Tibial artery (tissue), 4 donors: ENCODE measurements at regions not wholly inside any gene's neighbourhood (a gene's known extent, or its start where the extent isn't known, plus 50 kb on each side); places are given as distances from the start of the nearest gene placed in this dataset.
"Not testable (repeated sequence)": the region's sequence is repeated elsewhere in the genome, so short reads cannot be mapped to it uniquely, and the experiment has no call there.

Experiments used
- DNase-seq, 2 donors: peaks; one replicate each; pipeline ENCODE4 v3.0.0-alpha.2; 2019
- H3K27ac ChIP-seq, 2 donors: fragments of 200-600 bp; sonication (generic) in 1 of 2; 1 replicate in 1 of 2; 2 replicates in 1 of 2; pipeline ENCODE4 v1.5.1; 2018 to 2019; ENCODE audit warnings: mild to moderate bottlenecking in 1 of 2
- H3K27me3 ChIP-seq, 2 donors: fragments of 200-600 bp; sonication (generic) in 1 of 2; one replicate each; pipeline versions ENCODE4 v1.5.1 to v1.6.0; 2016 to 2019
- H3K36me3 ChIP-seq, 3 donors: fragments of 200-600 bp; sonication (generic) in 2 of 3; one replicate each; pipeline ENCODE4 v1.5.1; 2016 to 2019; ENCODE audit warnings: mild to moderate bottlenecking in 2 of 3
- H3K4me1 ChIP-seq, 4 donors: fragments of 200-600 bp; sonication (generic) in 2 of 4; 1 replicate in 3 of 4; 2 replicates in 1 of 4; pipeline ENCODE4 v1.5.1; 2016 to 2019
- H3K4me3 ChIP-seq, 2 donors: fragments of 200-600 bp; sonication (generic) in 1 of 2; 1 replicate in 1 of 2; 2 replicates in 1 of 2; pipeline ENCODE4 v1.5.1; 2018 to 2019; ENCODE audit warnings: mild to moderate bottlenecking in 2 of 2
- H3K9me3 ChIP-seq, 3 donors: fragments of 200-600 bp; sonication (generic) in 1 of 3; one replicate each; pipeline ENCODE4 v1.5.1; 2016 to 2019
- CTCF ChIP-seq, 2 experiments: fragments of 200-600 bp in 1 of 2; fragments of 450-650 bp in 1 of 2; IDR thresholded peaks; one replicate each; pipeline ENCODE4 v1.5.1; 2017 to 2019; ENCODE audit warnings: antibody characterized with exemption in 2 of 2, mild to moderate bottlenecking in 1 of 2, moderate library complexity in 1 of 2
- intact Hi-C: fragments of 100-400 bp; cut with DNase I; formaldehyde crosslinking; loops from one replicate; pipeline ENCODE4 v1.15.0; 2023; ENCODE audit warnings: low total_unique reads

DNA sequence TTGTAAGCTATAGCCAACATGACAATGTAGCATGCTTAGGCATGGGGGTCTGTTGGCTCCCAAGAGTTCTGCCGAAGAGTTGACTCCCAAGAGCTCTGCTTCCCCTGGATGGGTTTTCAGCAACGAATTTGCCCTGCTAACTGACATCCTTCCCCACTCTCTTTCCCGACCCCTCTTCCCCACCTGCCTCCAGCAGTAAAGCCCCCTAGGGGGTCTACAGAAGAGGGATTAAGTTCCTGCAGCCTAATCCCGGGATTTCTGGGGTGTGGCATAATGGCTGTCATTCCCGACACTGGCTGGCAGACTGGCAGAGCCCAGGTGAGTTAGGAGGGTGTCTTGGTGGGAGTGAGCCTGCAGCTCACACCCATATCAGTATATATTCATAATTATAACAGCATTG, 121.0 kb upstream of the ZNF184 start:
- TF ChIP-seq CTCF (IDR thresholded peaks at IDR 0.05): no peak
- intact Hi-C loops: no loop called here
- Histone ChIP-seq H3K9me3 (no peaks in the 10 kb centered on the region), H3K27me3 (peaks cover 0 to 51% of the 10 kb centered on the region in 2 donors), H3K4me1 (peaks cover 0 to 12% (median 4%) of the 10 kb centered on the region in 4 donors), H3K27ac (no peak overlapping the region), H3K36me3 (no peaks in the 10 kb centered on the region), H3K4me3 (no peak overlapping the region)
- DNase-seq: no peak

GRCh38 chr6:27593200-27593818, 120.4 kb upstream of the ZNF184 start:
- H3K27ac ChIP-seq: no peak overlapping the region
- peaks cover 0 to 53% of the 10 kb centered on the region in 2 donors for H3K27me3 ChIP-seq
- DNase-seq: no peak
- TF ChIP-seq CTCF (IDR thresholded peaks at IDR 0.05): no peak
- H3K4me1 ChIP-seq: peaks cover 0 to 12% (median 4%) of the 10 kb centered on the region in 4 donors
- no peaks in the 10 kb centered on the region for H3K9me3 ChIP-seq
- no peaks in the 10 kb centered on the region for H3K36me3 ChIP-seq
- intact Hi-C loops: no loop called here
- H3K4me3 ChIP-seq: no peak overlapping the region

DNA sequence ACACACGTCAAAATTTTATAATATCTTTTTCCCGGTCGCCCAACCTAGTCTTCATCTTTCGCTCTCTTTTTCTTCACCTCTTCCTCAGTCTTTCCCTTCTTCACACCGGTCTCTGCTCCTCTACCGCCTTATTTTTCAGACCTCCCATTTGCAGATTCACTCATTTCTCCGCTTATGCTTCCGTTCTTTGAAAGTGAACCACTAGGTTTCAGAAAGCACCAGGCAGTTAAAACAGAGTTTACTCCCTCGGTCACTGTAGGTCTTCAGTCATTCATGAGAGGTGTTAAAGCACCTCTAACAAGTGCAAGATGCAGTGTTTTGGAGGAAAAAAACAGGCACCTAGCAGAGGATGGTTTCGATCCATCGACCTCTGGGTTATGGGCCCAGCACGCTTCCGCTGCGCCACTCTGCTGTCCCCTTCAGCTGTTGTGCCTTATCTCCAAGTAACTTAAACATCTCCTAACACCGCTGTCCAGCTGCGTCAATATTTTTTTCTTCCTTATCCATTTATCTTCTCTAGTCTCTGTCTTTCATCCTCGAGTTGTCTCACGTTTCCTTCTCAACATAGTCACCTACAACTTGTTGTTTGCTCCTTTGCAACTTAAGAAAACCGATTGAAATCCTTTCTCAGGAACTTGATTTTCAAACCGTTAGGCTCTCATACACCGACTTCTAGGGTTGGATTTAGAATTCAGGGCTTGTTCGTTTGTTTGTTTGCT, 119.7 kb upstream of the ZNF184 start:
- intact Hi-C loops: no loop called here
- H3K27ac ChIP-seq: no peak overlapping the region
- DNase-seq: no peak
- H3K4me1 ChIP-seq: peaks cover 0 to 12% (median 4%) of the 10 kb centered on the region in 4 donors
- TF ChIP-seq CTCF (IDR thresholded peaks at IDR 0.05): no peak
- H3K36me3 ChIP-seq: no peaks in the 10 kb centered on the region
- H3K9me3 ChIP-seq: no peaks in the 10 kb centered on the region
- no peak overlapping the region for H3K4me3 ChIP-seq
- H3K27me3 ChIP-seq: peaks cover 0 to 49% of the 10 kb centered on the region in 2 donors

DNA sequence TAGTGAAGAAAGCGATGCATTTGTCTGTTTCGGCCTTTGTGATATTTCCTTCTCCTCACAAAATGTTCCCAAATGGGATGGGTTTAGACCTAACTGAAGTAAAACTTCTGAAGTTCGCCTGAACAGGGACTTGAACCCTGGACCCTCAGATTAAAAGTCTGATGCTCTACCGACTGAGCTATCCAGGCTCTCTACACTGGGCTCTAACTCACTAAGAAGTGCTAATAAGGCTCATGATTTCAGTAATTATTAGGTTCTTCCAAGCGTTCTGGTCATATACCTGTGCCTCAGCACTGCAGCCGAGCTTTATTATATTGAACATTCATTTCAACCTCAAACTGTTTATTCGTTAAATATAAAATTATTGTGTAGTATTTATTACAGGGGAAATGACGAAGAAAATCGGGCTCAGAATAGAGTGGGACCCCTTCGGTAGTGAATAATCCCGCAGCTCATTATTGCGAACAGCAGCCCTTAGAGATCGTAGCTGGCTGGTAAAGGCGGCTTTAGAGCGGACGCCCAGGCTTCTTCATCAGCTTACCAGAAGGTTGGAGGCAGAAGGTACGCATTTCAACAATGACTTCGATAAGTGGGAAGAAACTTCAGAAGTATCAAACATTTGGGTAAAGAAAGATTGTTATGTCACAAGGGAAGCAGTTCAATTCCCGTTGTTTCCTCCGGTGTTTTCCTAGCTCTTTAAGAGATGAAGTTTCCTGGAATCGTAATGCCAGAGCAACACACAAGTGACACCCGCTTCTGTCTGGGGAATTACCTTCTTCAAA, 119.0 kb upstream of the ZNF184 start:
- H3K27ac ChIP-seq: no peak overlapping the region
- H3K4me1 ChIP-seq: peaks cover 0 to 12% (median 4%) of the 10 kb centered on the region in 4 donors
- no peaks in the 10 kb centered on the region for H3K36me3 ChIP-seq
- intact Hi-C loops: no loop called here
- no peaks in the 10 kb centered on the region for H3K9me3 ChIP-seq
- H3K27me3 ChIP-seq: peaks cover 0 to 45% of the 10 kb centered on the region in 2 donors
- TF ChIP-seq CTCF (IDR thresholded peaks at IDR 0.05): no peak
- no peak for DNase-seq
- no peak overlapping the region for H3K4me3 ChIP-seq

DNA sequence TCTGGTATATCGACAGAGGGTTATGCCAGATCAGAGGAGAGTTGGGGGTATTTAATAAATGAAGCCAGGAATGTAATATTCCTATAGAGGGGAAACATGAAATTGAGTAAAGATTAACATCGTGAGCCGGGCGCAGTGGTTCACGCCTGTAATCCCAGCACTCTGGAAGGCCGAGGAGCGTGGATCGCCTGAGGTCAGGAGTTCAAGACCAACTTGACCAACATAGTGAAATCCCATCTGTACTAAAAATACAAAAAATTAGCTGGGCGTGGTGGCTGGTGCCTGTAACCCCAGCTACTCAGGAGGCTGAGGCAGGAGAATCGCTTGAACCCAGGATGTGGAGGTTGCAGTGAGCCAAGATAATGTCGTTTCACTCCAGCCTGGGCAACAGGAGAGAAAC, 112.4 kb upstream of the ZNF184 start:
- H3K36me3 ChIP-seq, intact Hi-C loops, H3K9me3 ChIP-seq, H3K4me1 ChIP-seq, H3K27ac ChIP-seq, H3K4me3 ChIP-seq, DNase-seq: not testable (repeated sequence)
- H3K27me3 ChIP-seq: peaks cover 0 to 37% of the 10 kb centered on the region in 2 donors

DNA sequence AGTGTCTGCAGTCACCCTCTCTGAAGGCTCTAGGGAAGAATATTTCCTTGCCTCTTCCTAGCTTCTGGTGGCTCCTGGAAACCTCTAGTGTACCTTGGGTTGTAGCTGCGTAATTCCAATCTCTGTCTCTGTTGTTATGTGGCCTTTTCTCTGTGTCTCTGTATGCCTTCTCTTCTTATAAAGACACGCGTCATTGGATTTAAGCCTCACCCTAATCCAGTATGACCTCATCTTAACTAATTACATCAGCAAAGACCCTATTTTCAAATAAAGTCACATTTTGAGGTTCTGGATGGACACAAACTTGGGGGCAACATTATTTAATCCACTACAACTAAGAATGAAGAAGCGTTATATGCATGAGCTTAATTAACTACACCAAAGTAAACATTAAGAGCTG, 111.4 kb upstream of the ZNF184 start:
- Histone ChIP-seq H3K27ac (no peak overlapping the region), H3K27me3 (peaks cover 0 to 39% of the 10 kb centered on the region in 2 donors), H3K4me1 (no peaks in the 10 kb centered on the region), H3K4me3 (no peak overlapping the region), H3K9me3 (no peaks in the 10 kb centered on the region), H3K36me3 (no peaks in the 10 kb centered on the region)
- DNase-seq: no peak
- intact Hi-C loops: no loop called here
- TF ChIP-seq CTCF (IDR thresholded peaks at IDR 0.05): no peak
